LNCAP (cell line): ENCODE measurements at regions not wholly inside any gene's neighbourhood (a gene's known extent, or its start where the extent isn't known, plus 50 kb on each side); places are given as distances from the start of the nearest gene placed in this dataset.

Experiments
- CTCF ChIP-seq: fragments of 450-650 bp; IDR thresholded peaks from 2 replicates; pipeline ENCODE4 v1.5.1; 2017; ENCODE audit warnings: mild to moderate bottlenecking

DNA sequence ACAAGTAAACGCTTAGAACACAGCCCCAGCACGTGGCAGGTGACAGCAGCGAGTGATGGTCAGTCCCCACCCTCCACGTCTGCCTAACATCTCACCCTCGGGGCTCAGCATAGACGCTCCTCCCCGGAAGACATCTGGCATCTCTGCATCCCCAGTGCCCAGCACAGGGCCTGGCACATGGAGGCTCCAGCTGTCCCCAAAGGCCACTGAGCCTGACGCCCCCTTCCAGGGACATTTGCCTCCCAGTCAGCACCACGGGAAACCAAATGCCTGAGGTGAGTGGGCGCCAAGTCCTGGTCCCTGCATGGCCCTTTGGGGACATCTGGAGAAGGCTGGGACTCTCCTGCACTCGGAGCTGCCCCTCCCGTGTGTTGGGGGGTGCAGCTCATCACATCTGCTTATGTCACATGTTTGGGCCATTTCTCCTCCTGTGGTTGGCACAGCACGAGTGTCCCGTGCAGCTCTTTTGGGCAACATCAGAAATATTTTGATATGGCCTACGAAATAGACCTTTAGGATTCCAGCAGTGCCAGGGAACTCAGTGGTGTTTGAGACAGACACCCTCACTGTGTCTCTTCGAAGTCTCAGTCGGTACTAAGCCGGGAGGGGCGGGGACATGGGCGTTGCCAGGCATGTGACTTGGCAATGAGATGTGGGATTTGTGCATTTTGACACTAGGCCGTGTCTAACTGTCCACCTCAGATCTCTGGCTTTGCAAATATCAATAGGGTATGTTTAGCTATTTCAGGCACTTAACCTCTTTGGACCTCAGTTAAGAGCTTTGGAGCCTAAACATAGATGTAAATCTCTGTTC is 315.0 kb downstream of the PTPRU start:
- no peak for TF ChIP-seq CTCF

DNA sequence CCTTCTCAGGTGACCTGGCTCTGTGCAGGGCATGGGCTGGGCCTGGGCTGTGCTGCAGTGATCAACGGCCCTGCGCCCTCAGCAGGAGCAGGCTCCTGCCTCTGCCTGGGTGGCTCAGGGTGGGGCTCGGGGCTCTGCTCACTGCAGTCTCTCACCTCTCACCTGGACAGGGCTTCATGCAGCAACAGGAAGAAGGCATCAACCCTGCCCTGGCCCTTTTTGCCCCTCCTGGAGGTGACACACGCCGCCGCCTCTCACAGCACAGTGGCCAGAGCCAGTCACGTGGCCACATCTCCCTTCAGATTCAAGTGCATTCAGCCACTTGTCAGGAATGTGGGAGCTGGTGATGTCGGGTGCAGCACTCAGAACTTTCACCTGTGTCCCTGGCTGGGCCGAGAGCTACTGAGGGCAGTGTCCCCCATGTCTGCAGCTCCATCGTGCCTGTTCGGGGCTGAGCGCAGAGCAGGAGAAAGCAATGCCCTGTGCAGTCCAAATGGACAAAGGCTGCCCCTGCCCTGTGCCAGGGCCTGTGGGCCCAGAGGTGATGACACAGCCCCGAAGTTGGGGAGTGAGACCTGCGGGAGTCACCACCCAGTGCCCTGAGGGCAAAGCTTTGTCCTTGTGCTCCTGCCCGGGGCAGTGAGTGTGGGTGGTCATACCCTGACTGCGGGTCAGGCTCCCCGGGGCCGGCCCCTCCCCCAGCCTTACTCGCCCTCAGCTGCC is 314.0 kb downstream of the PTPRU start:
- TF ChIP-seq CTCF: no peak

- TF ChIP-seq CTCF: no peak
Observed at GRCh38 chr1:29549001-29549400, 312.7 kb downstream of the PTPRU start.

DNA sequence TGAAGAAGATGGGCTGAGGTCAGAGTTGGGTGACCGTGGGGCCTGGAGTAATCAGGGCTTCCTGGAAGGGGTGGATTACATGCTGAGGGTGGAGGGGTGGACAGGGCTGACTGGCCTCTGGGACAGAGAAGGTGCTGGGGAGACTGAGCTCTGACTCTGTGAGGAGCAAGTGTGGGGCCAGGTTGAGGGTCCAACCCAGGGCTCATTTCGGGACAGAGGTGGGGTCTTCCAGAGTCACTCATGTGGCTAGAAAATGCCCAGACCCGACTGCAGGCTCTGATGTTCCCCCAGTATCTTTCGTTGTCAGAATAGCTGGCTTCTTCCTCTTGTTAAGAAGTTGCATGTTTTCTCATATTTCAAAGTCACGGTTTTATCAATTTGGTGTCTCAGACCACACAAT is 311.8 kb downstream of the PTPRU start:
- TF ChIP-seq CTCF: no peak

- no peak for TF ChIP-seq CTCF
Observed at GRCh38 chr1:29547300-29547699, 311.0 kb downstream of the PTPRU start.

- no peak for TF ChIP-seq CTCF
Observed at GRCh38 chr1:29546496-29546895, 310.2 kb downstream of the PTPRU start.

- no peak for TF ChIP-seq CTCF
Observed at GRCh38 chr1:29544406-29544805, 308.1 kb downstream of the PTPRU start.
